Gastroesophageal sphincter (tissue), 3 donors: ENCODE measurements at regions not wholly inside any gene's neighbourhood (a gene's known extent, or its start where the extent isn't known, plus 50 kb on each side); places are given as distances from the start of the nearest gene placed in this dataset.

Experiments used
- EP300 ChIP-seq: sonication (generic); formaldehyde crosslinking; IDR thresholded peaks from one replicate; pipeline ENCODE4 v1.6.1; 2017; ENCODE audit warnings: antibody characterized with exemption, mild to moderate bottlenecking
- POLR2A ChIP-seq, 2 donors: fragments of 450-650 bp; IDR thresholded peaks; one replicate each; pipeline ENCODE4 v1.6.1; 2017; ENCODE audit warnings: antibody characterized with exemption in 2 of 2, mild to moderate bottlenecking in 2 of 2, moderate library complexity in 1 of 2
- TF ChIP-seq, protein P1 (sequence below), 4 experiments: fragments of 200-600 bp in 2 of 4; fragments of 450-650 bp in 2 of 4; sonication (generic) in 1 of 4; IDR thresholded peaks; one replicate each; pipeline ENCODE4 v1.5.1; 2017 to 2019; ENCODE audit warnings: antibody characterized with exemption in 4 of 4, mild to moderate bottlenecking in 2 of 4, moderate library complexity in 2 of 4

DNA sequence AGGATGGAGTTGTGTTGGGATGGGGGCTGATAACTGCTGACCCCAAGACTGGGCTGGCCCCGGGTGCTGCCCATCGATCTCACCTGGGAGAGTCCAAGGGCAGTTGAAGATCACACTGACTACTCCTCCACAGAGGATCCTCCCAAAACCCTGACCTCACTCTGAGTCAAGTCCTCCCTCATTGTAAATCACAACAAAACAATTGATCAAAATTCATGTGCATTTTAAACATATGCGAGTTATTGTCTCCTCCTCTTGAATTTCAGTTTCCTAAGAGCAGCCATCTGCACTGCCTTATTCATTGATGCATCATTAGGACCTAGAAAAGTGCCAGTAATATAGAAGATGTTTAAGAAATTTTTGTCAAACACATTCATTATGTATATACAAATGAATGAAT is 273.6 kb downstream of the C1orf94 start:
- no peak for TF ChIP-seq POLR2A (IDR thresholded peaks at IDR 0.05)
- TF ChIP-seq, protein P1, sequence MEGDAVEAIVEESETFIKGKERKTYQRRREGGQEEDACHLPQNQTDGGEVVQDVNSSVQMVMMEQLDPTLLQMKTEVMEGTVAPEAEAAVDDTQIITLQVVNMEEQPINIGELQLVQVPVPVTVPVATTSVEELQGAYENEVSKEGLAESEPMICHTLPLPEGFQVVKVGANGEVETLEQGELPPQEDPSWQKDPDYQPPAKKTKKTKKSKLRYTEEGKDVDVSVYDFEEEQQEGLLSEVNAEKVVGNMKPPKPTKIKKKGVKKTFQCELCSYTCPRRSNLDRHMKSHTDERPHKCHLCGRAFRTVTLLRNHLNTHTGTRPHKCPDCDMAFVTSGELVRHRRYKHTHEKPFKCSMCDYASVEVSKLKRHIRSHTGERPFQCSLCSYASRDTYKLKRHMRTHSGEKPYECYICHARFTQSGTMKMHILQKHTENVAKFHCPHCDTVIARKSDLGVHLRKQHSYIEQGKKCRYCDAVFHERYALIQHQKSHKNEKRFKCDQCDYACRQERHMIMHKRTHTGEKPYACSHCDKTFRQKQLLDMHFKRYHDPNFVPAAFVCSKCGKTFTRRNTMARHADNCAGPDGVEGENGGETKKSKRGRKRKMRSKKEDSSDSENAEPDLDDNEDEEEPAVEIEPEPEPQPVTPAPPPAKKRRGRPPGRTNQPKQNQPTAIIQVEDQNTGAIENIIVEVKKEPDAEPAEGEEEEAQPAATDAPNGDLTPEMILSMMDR (IDR thresholded peaks at IDR 0.05) = no peak
- no peak for TF ChIP-seq EP300
